ENCODE measurements at regions not wholly inside any gene's neighbourhood (a gene's known extent, or its start where the extent isn't known, plus 50 kb on each side); places are given as distances from the start of the nearest gene placed in this dataset.

- H3K36me3 Mint-ChIP-seq (ENCODE audit: insufficient read depth) = no peaks in the 10 kb centered on the region
- H3K4me3 Mint-ChIP-seq (ENCODE audit: low read depth) = no peak overlapping the region
- no peaks in the 10 kb centered on the region for H3K27me3 Mint-ChIP-seq
- DNase-seq (ENCODE audit: low spot score, unreplicated experiment) = no peak
- TF ChIP-seq, protein P1, sequence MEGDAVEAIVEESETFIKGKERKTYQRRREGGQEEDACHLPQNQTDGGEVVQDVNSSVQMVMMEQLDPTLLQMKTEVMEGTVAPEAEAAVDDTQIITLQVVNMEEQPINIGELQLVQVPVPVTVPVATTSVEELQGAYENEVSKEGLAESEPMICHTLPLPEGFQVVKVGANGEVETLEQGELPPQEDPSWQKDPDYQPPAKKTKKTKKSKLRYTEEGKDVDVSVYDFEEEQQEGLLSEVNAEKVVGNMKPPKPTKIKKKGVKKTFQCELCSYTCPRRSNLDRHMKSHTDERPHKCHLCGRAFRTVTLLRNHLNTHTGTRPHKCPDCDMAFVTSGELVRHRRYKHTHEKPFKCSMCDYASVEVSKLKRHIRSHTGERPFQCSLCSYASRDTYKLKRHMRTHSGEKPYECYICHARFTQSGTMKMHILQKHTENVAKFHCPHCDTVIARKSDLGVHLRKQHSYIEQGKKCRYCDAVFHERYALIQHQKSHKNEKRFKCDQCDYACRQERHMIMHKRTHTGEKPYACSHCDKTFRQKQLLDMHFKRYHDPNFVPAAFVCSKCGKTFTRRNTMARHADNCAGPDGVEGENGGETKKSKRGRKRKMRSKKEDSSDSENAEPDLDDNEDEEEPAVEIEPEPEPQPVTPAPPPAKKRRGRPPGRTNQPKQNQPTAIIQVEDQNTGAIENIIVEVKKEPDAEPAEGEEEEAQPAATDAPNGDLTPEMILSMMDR (IDR thresholded peaks at IDR 0.05; ENCODE audit: unreplicated experiment) = no peak
- no peaks in the 10 kb centered on the region for H3K9me3 Mint-ChIP-seq (ENCODE audit: low read depth)
- H3K4me1 Mint-ChIP-seq (ENCODE audit: low read depth) = peaks cover 13% of the 10 kb centered on the region
- H3K27ac Mint-ChIP-seq = no peak overlapping the region
Measured at GRCh38 chr5:96083361-96083881, 121.8 kb upstream of the ELL2 start.

- Mint-ChIP-seq H3K36me3 (ENCODE audit: insufficient read depth) (no peaks in the 10 kb centered on the region), H3K27me3 (no peaks in the 10 kb centered on the region), H3K4me1 (ENCODE audit: low read depth) (peaks cover 5% of the 10 kb centered on the region), H3K9me3 (ENCODE audit: low read depth) (no peaks in the 10 kb centered on the region), H3K4me3 (ENCODE audit: low read depth) (no peak overlapping the region), H3K27ac (peak overlapping the region; percentile 0)
- no peak for DNase-seq (ENCODE audit: low spot score, unreplicated experiment)
- TF ChIP-seq, protein P1 (IDR thresholded peaks at IDR 0.05; ENCODE audit: unreplicated experiment) = no peak
Measured at GRCh38 chr5:96081276-96081858, 119.7 kb upstream of the ELL2 start.

DNA sequence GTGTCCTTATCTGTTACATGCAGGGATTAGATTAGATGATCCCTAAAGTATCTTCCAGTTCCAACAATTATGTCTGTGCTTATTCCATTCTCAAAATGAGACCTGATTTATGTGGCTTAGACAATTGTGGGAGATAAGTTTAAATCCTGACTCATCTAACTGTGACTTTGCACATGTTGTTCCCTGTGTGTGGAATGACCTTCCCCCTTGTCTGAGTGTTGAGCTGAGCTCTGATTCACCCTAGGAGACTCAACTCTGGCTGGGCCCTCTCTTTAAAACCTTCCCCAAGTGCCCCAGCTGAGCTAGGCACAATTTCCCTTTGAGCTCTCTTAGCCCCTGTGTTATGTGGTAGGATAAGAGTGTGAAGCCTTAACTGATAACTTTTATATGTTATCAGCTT is 118.9 kb upstream of the ELL2 start:
- Mint-ChIP-seq H3K36me3 (ENCODE audit: insufficient read depth) (no peaks in the 10 kb centered on the region), H3K4me1 (ENCODE audit: low read depth) (peaks cover 5% of the 10 kb centered on the region), H3K4me3 (ENCODE audit: low read depth) (no peak overlapping the region), H3K27me3 (no peaks in the 10 kb centered on the region), H3K9me3 (ENCODE audit: low read depth) (no peaks in the 10 kb centered on the region), H3K27ac (no peak overlapping the region)
- no peak for DNase-seq (ENCODE audit: low spot score, unreplicated experiment)
- TF ChIP-seq, protein P1 (IDR thresholded peaks at IDR 0.05; ENCODE audit: unreplicated experiment) = no peak

DNA sequence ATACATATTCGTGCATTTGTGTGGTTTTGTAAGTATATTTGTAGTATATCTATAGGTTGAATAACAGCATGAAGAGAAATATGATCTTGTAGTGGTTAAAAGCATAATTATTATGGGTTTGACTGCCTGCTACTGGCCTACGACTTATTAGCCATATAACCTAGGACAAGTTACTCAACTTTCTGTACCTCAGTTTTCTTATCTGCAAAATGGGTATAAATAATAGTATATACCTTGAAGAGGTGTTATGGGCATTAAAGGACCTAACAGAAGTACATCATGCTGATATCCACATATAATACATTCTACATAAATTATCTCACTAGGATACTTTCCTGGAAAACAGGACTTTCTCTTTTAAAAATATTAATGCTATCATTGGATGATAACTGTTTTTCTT is 118.3 kb upstream of the ELL2 start:
- Mint-ChIP-seq H3K4me1 (ENCODE audit: low read depth) (peaks cover 6% of the 10 kb centered on the region), H3K9me3 (ENCODE audit: low read depth) (peaks cover 2% of the 10 kb centered on the region), H3K27ac (no peak overlapping the region), H3K36me3 (ENCODE audit: insufficient read depth) (no peaks in the 10 kb centered on the region), H3K27me3 (no peaks in the 10 kb centered on the region), H3K4me3 (ENCODE audit: low read depth) (no peak overlapping the region)
- no peak for DNase-seq (ENCODE audit: low spot score, unreplicated experiment)
- TF ChIP-seq, protein P1 (IDR thresholded peaks at IDR 0.05; ENCODE audit: unreplicated experiment) = no peak

GRCh38 chr5:96079075-96079474 is 117.4 kb upstream of the ELL2 start:
- Mint-ChIP-seq H3K36me3 (ENCODE audit: insufficient read depth) (no peaks in the 10 kb centered on the region), H3K9me3 (ENCODE audit: low read depth) (peaks cover 2% of the 10 kb centered on the region), H3K27ac (no peak overlapping the region), H3K4me1 (ENCODE audit: low read depth) (peaks cover 15% of the 10 kb centered on the region), H3K27me3 (no peaks in the 10 kb centered on the region), H3K4me3 (ENCODE audit: low read depth) (no peak overlapping the region)
- DNase-seq (ENCODE audit: low spot score, unreplicated experiment) = no peak
- TF ChIP-seq, protein P1 (IDR thresholded peaks at IDR 0.05; ENCODE audit: unreplicated experiment) = no peak
